Subcutaneous abdominal adipose tissue (tissue), 5 donors: ENCODE measurements at regions not wholly inside any gene's neighbourhood (a gene's known extent, or its start where the extent isn't known, plus 50 kb on each side); places are given as distances from the start of the nearest gene placed in this dataset.
"Not testable (repeated sequence)": the region's sequence is repeated elsewhere in the genome, so short reads cannot be mapped to it uniquely, and the experiment has no call there.

Experiments used
- H3K27ac ChIP-seq: one replicate; pipeline ENCODE4 v1.7.0; 2013; ENCODE audit warnings: low read depth, mild to moderate bottlenecking, inconsistent platforms, low read length, moderate library complexity
- H3K27me3 ChIP-seq, 5 donors: one replicate each; pipeline ENCODE4 v1.7.0; 2013; ENCODE audit warnings: low read length in 5 of 5, inconsistent platforms in 1 of 5; ENCODE audit not compliant: control insufficient read depth in 5 of 5, insufficient read depth in 4 of 5
- H3K36me3 ChIP-seq, 5 donors: one replicate each; pipeline ENCODE4 v1.7.0; 2013; ENCODE audit warnings: low read length in 5 of 5; ENCODE audit not compliant: control insufficient read depth in 5 of 5, insufficient read depth in 5 of 5
- H3K4me1 ChIP-seq, 5 donors: one replicate each; pipeline ENCODE4 v1.7.0; 2013; ENCODE audit warnings: low read length in 5 of 5, mild to moderate bottlenecking in 3 of 5, moderate library complexity in 1 of 5; ENCODE audit not compliant: control insufficient read depth in 5 of 5, insufficient read depth in 5 of 5
- H3K4me3 ChIP-seq, 5 donors: one replicate each; pipeline ENCODE4 v1.7.0; 2013; ENCODE audit warnings: low read length in 5 of 5, low read depth in 1 of 5
- H3K9ac ChIP-seq, 5 donors: one replicate each; pipeline ENCODE4 v1.7.0; 2013; ENCODE audit warnings: low read length in 5 of 5, mild to moderate bottlenecking in 4 of 5, moderate library complexity in 3 of 5
- H3K9me3 ChIP-seq, 5 donors: one replicate each; pipeline ENCODE4 v1.7.0; 2013; ENCODE audit warnings: low read length in 5 of 5; ENCODE audit not compliant: control insufficient read depth in 5 of 5
- donor health status: healthy.
- donor health status: healthy.
- donor health status: healthy.
- donor health status: healthy.
- donor health status: healthy.

GRCh38 chr2:111338474-111338873 lies 217.8 kb downstream of the BCL2L11 start:
- not testable (repeated sequence) for H3K36me3 ChIP-seq, H3K4me1 ChIP-seq, H3K9ac ChIP-seq, H3K4me3 ChIP-seq, H3K9me3 ChIP-seq, H3K27ac ChIP-seq, H3K27me3 ChIP-seq

- not testable (repeated sequence) for H3K9me3 ChIP-seq, H3K36me3 ChIP-seq, H3K27me3 ChIP-seq, H3K27ac ChIP-seq, H3K4me3 ChIP-seq, H3K9ac ChIP-seq, H3K4me1 ChIP-seq
Measured at GRCh38 chr2:111339476-111339875, 218.8 kb downstream of the BCL2L11 start.

- not testable (repeated sequence) for H3K27me3 ChIP-seq, H3K9ac ChIP-seq, H3K27ac ChIP-seq, H3K9me3 ChIP-seq, H3K4me3 ChIP-seq, H3K36me3 ChIP-seq, H3K4me1 ChIP-seq
Measured at GRCh38 chr2:111344590-111344989, 223.9 kb downstream of the BCL2L11 start.

GRCh38 chr2:111345439-111345838 lies 224.7 kb downstream of the BCL2L11 start:
- not testable (repeated sequence) for H3K9ac ChIP-seq, H3K36me3 ChIP-seq, H3K27ac ChIP-seq, H3K9me3 ChIP-seq, H3K27me3 ChIP-seq, H3K4me3 ChIP-seq, H3K4me1 ChIP-seq

- not testable (repeated sequence) for H3K9ac ChIP-seq, H3K36me3 ChIP-seq, H3K27me3 ChIP-seq, H3K4me3 ChIP-seq, H3K4me1 ChIP-seq, H3K9me3 ChIP-seq, H3K27ac ChIP-seq
Measured at GRCh38 chr2:111346018-111346930, 225.6 kb downstream of the BCL2L11 start.

- H3K27me3 ChIP-seq, H3K9me3 ChIP-seq, H3K4me1 ChIP-seq, H3K27ac ChIP-seq, H3K36me3 ChIP-seq, H3K9ac ChIP-seq, H3K4me3 ChIP-seq: not testable (repeated sequence)
Measured at GRCh38 chr2:111347695-111348094, 227.0 kb downstream of the BCL2L11 start.

GRCh38 chr2:111348316-111348715 lies 227.6 kb downstream of the BCL2L11 start:
- H3K27ac ChIP-seq, H3K36me3 ChIP-seq, H3K27me3 ChIP-seq, H3K4me1 ChIP-seq, H3K9ac ChIP-seq, H3K4me3 ChIP-seq, H3K9me3 ChIP-seq: not testable (repeated sequence)

- H3K27ac ChIP-seq, H3K4me3 ChIP-seq: not testable (repeated sequence)
Measured at GRCh38 chr2:111355022-111355817, 234.5 kb downstream of the BCL2L11 start.

GRCh38 chr2:111355823-111356511 lies 235.3 kb downstream of the BCL2L11 start:
- H3K9me3 ChIP-seq, H3K36me3 ChIP-seq, H3K27ac ChIP-seq, H3K27me3 ChIP-seq, H3K4me3 ChIP-seq, H3K4me1 ChIP-seq, H3K9ac ChIP-seq: not testable (repeated sequence)

More at GRCh38 chr2:111355022-111355817, 234.5 kb downstream of the BCL2L11 start:
- H3K36me3 ChIP-seq, H3K27me3 ChIP-seq, H3K9ac ChIP-seq, H3K4me1 ChIP-seq, H3K9me3 ChIP-seq: not testable (repeated sequence)

GRCh38 chr2:111356512-111357031 lies 235.9 kb downstream of the BCL2L11 start:
- not testable (repeated sequence) for H3K27ac ChIP-seq, H3K9ac ChIP-seq, H3K36me3 ChIP-seq, H3K27me3 ChIP-seq, H3K9me3 ChIP-seq, H3K4me1 ChIP-seq, H3K4me3 ChIP-seq
